HL-60 (cell line): ENCODE measurements at regions not wholly inside any gene's neighbourhood (a gene's known extent, or its start where the extent isn't known, plus 50 kb on each side); places are given as distances from the start of the nearest gene placed in this dataset.

Experiments
- GABPA ChIP-seq: IDR thresholded peaks from 2 replicates; pipeline ENCODE4 v1.6.1; 2012; ENCODE audit warnings: low read depth
- POLR2AphosphoS5 ChIP-seq: IDR thresholded peaks from 2 replicates; pipeline ENCODE4 v1.6.1; 2012; ENCODE audit warnings: low read depth
- TF ChIP-seq, protein P1 (sequence below): IDR thresholded peaks from one replicate; pipeline ENCODE4 v1.5.1; 2011; ENCODE audit warnings: low read length, control low read depth, inconsistent platforms; ENCODE audit not compliant: insufficient read depth

DNA sequence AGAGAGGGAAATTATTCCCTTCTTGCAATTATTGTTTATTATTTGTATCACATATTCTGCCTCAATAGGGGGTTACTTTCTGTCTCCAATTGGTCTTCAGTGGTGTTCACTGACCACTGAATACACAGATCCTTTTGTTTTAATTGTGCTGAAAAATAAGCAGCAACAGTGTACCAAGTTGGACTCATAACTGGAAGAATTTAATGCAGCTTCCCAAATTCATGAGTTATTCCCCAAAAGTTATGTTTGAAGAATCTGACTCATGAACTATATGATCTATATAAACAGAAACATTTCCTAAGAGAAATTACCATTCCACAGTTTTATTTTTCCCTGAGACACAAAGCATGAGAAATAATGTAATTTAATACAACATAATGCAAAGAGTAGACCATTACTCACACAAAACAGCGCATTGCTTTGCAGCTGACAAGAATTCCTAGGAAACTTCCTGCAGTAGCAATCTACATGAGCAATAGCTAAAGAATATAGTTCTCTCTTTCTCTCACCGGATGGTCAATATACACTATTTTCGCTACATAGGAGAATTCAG is 479.2 kb downstream of the HTR7 start:
- TF ChIP-seq POLR2AphosphoS5 (no peak), GABPA (no peak)
- TF ChIP-seq, protein P1, sequence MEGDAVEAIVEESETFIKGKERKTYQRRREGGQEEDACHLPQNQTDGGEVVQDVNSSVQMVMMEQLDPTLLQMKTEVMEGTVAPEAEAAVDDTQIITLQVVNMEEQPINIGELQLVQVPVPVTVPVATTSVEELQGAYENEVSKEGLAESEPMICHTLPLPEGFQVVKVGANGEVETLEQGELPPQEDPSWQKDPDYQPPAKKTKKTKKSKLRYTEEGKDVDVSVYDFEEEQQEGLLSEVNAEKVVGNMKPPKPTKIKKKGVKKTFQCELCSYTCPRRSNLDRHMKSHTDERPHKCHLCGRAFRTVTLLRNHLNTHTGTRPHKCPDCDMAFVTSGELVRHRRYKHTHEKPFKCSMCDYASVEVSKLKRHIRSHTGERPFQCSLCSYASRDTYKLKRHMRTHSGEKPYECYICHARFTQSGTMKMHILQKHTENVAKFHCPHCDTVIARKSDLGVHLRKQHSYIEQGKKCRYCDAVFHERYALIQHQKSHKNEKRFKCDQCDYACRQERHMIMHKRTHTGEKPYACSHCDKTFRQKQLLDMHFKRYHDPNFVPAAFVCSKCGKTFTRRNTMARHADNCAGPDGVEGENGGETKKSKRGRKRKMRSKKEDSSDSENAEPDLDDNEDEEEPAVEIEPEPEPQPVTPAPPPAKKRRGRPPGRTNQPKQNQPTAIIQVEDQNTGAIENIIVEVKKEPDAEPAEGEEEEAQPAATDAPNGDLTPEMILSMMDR, result no peak
